GM12873 (cell line): ENCODE measurements at regions not wholly inside any gene's neighbourhood (a gene's known extent, or its start where the extent isn't known, plus 50 kb on each side); places are given as distances from the start of the nearest gene placed in this dataset.

Experiments
- TF ChIP-seq, protein P1 (sequence below): IDR thresholded peaks from 2 replicates; pipeline ENCODE4 v1.5.1; 2012; ENCODE audit warnings: low read depth, mild to moderate bottlenecking, moderate library complexity, low read length, control low read depth; ENCODE audit not compliant: insufficient read depth; ENCODE audit errors: missing control alignments

DNA sequence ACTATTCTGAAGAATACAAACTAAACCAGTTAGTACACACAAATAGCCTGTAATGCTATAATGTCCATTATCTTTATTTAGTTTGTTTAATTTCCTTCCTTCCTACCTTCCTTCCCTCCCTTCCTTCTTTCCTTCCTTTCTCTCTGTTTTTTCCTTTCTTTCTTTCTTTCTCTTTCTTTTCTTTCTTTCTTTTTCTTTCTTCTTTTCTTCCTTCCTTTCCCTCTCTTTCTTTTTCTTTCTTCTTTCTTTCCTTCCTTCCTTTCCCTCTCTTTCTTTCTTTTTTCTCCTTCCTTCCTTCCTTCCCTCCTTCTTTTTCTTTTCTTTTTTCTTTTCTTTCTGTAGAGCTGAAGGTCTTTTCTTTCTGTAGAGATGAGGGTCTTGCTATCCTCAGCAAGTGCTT lies 131.2 kb downstream of the TMEM30B start:
- TF ChIP-seq, protein P1, sequence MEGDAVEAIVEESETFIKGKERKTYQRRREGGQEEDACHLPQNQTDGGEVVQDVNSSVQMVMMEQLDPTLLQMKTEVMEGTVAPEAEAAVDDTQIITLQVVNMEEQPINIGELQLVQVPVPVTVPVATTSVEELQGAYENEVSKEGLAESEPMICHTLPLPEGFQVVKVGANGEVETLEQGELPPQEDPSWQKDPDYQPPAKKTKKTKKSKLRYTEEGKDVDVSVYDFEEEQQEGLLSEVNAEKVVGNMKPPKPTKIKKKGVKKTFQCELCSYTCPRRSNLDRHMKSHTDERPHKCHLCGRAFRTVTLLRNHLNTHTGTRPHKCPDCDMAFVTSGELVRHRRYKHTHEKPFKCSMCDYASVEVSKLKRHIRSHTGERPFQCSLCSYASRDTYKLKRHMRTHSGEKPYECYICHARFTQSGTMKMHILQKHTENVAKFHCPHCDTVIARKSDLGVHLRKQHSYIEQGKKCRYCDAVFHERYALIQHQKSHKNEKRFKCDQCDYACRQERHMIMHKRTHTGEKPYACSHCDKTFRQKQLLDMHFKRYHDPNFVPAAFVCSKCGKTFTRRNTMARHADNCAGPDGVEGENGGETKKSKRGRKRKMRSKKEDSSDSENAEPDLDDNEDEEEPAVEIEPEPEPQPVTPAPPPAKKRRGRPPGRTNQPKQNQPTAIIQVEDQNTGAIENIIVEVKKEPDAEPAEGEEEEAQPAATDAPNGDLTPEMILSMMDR: no peak

DNA sequence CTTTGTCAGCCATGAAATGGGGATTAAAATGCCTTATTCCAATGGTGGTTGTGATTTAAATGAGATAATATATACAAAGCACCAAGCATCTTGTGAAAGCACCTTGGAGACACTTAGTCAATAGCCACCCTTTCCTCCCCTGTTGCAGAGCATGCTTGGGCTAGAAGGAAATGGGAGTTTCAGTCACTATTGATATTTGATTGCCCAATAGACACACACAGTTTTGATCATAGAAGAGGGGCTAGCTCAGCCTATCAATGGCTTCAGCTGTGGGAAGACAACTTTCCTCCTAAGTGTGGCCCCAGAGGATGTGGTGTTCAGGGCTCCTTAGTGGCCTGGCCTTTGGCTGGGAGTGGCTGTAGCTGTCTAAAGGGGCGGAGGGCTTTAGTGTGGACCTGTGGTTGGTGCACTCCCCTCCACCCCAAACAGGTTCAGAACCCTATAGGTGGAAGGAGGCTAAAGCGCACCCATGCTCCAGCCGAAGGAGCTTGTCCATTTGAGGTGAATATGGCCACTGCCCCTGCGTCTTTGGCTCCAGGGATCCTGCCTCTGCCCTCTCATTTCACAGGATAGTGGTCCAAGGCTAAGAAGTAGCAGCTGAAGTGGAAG lies 132.3 kb downstream of the TMEM30B start:
- TF ChIP-seq, protein P1: no peak

DNA sequence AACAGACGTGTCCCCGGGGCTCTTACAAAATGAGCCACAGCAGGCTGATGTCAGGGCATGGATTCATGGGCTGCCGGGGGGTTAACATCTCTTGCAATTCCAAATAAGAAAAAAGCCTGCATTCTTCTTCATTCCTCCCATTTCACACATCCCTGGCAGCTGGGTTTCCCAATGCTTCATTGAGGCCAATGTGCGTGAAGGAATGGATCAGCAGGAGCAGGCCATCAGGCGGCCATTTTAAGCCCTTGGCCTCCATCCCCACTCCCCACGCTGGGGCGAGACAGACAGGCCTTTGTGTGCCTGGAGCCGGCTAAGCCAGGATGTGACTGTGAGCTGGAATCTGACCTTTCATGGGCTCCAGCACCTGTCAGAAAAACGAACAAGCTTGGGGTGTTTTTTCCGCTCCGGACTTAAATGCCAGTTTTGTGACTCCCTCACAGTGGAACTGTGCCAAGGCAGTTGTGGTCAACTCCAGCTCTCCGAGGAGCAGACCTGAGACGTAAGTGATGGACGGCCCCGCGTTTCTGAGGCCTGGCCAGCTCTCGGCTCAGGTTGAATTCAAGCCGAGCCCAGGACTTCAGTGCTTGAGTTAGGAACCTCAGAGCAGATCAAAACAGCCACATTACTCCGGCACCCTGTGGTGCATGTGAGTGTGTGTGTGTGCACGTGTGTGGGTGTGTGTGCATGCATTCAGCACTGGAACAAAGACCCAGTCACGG lies 133.1 kb downstream of the TMEM30B start:
- TF ChIP-seq, protein P1: no peak

DNA sequence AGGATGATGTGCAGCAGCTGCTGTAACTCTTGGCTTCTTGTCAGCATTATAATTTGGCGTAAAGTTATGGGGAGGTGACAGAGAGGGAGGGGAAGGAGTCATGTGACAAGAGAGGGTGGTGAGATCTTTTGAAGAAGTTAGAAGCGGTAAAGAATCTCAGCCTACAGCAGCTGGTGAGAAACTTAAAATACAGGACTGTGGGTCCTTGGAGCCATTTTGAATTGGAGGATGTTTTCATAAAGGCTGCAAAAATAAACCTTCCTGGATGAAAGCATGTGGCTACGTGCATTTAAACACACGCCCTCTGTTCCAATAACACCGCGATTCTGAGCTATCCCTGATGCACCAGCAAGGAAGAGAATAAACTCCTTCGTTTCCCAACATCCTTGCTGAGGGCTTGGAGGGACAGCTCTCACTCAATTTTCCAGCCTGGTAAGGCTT lies 133.7 kb downstream of the TMEM30B start:
- TF ChIP-seq, protein P1: no peak

DNA sequence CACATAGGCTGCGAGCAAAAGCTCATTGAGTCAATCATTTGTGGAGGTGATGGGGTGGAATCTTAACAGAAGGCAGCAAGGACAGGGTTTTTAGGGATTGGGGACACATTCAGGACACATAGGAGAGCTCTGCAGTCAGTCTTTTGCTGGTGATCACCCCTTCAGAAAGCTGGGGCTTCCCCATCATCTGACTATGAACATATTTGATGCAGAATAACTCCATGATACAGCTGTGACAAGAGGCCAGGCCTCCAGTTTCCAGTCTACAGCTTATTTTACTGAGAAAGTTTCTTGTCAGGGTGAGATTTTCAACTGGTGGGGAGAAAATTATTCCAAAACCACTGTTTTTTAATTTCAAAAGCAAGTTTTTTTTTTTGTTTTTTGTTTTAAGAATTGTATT lies 134.2 kb downstream of the TMEM30B start:
- TF ChIP-seq, protein P1: no peak

DNA sequence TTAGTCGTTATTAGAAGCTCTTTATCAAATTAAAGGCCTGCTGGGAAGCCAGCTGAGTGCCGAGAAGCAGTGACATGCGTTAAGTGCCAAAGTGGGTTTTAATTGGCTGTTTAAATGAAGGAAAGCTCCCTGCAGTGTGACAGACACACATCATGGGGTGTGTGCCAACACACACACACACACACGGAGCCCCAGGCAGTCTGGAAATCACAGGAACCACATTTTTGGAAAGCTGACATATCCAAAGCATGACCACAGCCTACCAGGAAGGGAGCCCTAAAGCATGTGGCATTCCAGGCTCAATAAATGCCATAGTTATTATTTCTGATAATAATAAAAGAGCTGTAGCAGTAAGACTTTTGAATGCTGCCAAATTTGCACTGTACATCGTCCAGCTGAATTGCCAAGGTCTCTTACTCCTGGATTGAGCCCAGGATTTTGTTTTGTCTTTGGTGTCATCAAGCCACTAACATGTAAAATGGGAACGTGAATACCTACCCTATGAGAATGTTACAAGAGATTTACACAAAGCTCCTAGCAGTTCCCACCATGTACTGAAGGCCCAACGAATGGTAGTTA lies 135.1 kb downstream of the TMEM30B start:
- TF ChIP-seq, protein P1: no peak
